SK-N-SH treated with all-trans-retinoic acid at 6 μM for 48 hours (cell line): ENCODE measurements at regions not wholly inside any gene's neighbourhood (a gene's known extent, or its start where the extent isn't known, plus 50 kb on each side); places are given as distances from the start of the nearest gene placed in this dataset.

Source experiments
- CSDC2 ChIP-seq: fragments of 250-450 bp; sonication (Bioruptor Pico); IDR thresholded peaks from 2 replicates; pipeline ENCODE4 v1.5.0; 2020; ENCODE audit warnings: mild to moderate bottlenecking, moderate library complexity
- PATZ1 ChIP-seq: fragments of 250-450 bp; sonication (Bioruptor Pico); IDR thresholded peaks from 2 replicates; pipeline ENCODE4 v1.8.0; 2020; ENCODE audit warnings: mild to moderate bottlenecking, moderate library complexity, borderline replicate concordance
- RARB ChIP-seq: fragments of 250-450 bp; sonication (Bioruptor Pico); IDR thresholded peaks from 2 replicates; pipeline ENCODE4 v1.8.0; 2021; ENCODE audit warnings: mild to moderate bottlenecking, moderate library complexity
- ZNF565 ChIP-seq: fragments of 450-650 bp; formaldehyde crosslinking; conservative IDR thresholded peaks from 2 replicates; pipeline ENCODE4 v1.5.0; 2020; ENCODE audit warnings: low read depth, mild to moderate bottlenecking, moderate library complexity

GRCh38 chr6:141470810-141471209 is 661.9 kb upstream of the GJE1 start:
- TF ChIP-seq PATZ1 (CRISPR knock-in tag) (no peak), CSDC2 (CRISPR knock-in tag) (no peak), ZNF565 (no peak), RARB (CRISPR knock-in tag) (no peak)
